HEK293 (cell line): ENCODE measurements at regions not wholly inside any gene's neighbourhood (a gene's known extent, or its start where the extent isn't known, plus 50 kb on each side); places are given as distances from the start of the nearest gene placed in this dataset.

Source experiments
- CTCF ChIA-PET: fragments of 350-600 bp; formaldehyde crosslinking; extraction: SDS; loops from one replicate; lab custom pipeline; 2021; ENCODE audit warnings: antibody characterized with exemption; lab: Yijun Ruan, JAX
- POLR2A ChIA-PET: fragments of 300-600 bp; formaldehyde crosslinking; extraction: SDS; loops from one replicate; lab custom pipeline; 2020; ENCODE audit warnings: antibody characterized with exemption, inconsistent platforms; lab: Yijun Ruan, JAX
- H3K27ac ChIP-seq: fragments of 200-500 bp; sonication (Bioruptor generic); 2 replicates; pipeline ENCODE4 v1.5.1; 2014; ENCODE audit warnings: low read depth, low read length, control low read depth, inconsistent platforms; ENCODE audit errors: extremely low read depth
- H3K36me3 ChIP-seq, 2 experiments: fragments of 200-500 bp in 1 of 2; sonication (Bioruptor generic) in 1 of 2; 1 replicate in 1 of 2; 2 replicates in 1 of 2; pipeline ENCODE4 v1.5.1; 2014 to 2017; ENCODE audit warnings: inconsistent platforms in 2 of 2, low read length in 2 of 2; ENCODE audit not compliant: control insufficient read depth in 2 of 2, insufficient read depth in 1 of 2
- H3K4me1 ChIP-seq: fragments of 200-500 bp; sonication (Bioruptor generic); 2 replicates; pipeline ENCODE4 v1.5.1; 2014; ENCODE audit warnings: mild to moderate bottlenecking, low read length, inconsistent platforms; ENCODE audit not compliant: control insufficient read depth, insufficient read depth
- H3K4me3 ChIP-seq: 2 replicates; pipeline ENCODE4 v1.5.1; 2011; ENCODE audit warnings: low read depth, mild to moderate bottlenecking, control low read depth, low read length, moderate library complexity
- H3K9me3 ChIP-seq: fragments of 200-500 bp; sonication (Bioruptor generic); 2 replicates; pipeline ENCODE4 v1.5.1; 2014; ENCODE audit warnings: low read depth, low read length, inconsistent platforms; ENCODE audit not compliant: control insufficient read depth, insufficient read depth
- GFI1B ChIP-seq: fragments of 450-650 bp; formaldehyde crosslinking; IDR thresholded peaks from 2 replicates; pipeline ENCODE4 v1.5.1; 2016; ENCODE audit warnings: missing biosample characterization, missing genetic modification characterization
- KLF8 ChIP-seq: fragments of 450-650 bp; formaldehyde crosslinking; IDR thresholded peaks from 2 replicates; pipeline ENCODE4 v1.5.1; 2016; ENCODE audit warnings: missing biosample characterization, missing genetic modification characterization
- MZF1 ChIP-seq: fragments of 450-650 bp; formaldehyde crosslinking; IDR thresholded peaks from 2 replicates; pipeline ENCODE4 v1.5.1; 2017; ENCODE audit warnings: missing biosample characterization, missing genetic modification characterization, borderline replicate concordance
- REPIN1 ChIP-seq: fragments of 450-650 bp; formaldehyde crosslinking; IDR thresholded peaks from 2 replicates; pipeline ENCODE4 v1.5.1; 2017; ENCODE audit warnings: missing biosample characterization, missing genetic modification characterization, low read depth
- SALL2 ChIP-seq: fragments of 450-650 bp; formaldehyde crosslinking; IDR thresholded peaks from 2 replicates; pipeline ENCODE4 v1.5.0; 2017; ENCODE audit warnings: missing biosample characterization, mild to moderate bottlenecking, missing genetic modification characterization, borderline replicate concordance
- ZBTB20 ChIP-seq: fragments of 450-650 bp; formaldehyde crosslinking; IDR thresholded peaks from 2 replicates; pipeline ENCODE4 v1.5.1; 2016; ENCODE audit warnings: missing biosample characterization, missing genetic modification characterization
- ZIC2 ChIP-seq: fragments of 450-650 bp; formaldehyde crosslinking; IDR thresholded peaks from 2 replicates; pipeline ENCODE4 v1.5.1; 2016; ENCODE audit warnings: missing biosample characterization, missing genetic modification characterization
- ZNF184 ChIP-seq: fragments of 450-650 bp; IDR thresholded peaks from 2 replicates; pipeline ENCODE4 v1.5.1; 2018; ENCODE audit warnings: missing biosample characterization, mild to moderate bottlenecking, missing genetic modification characterization
- ZNF274 ChIP-seq, 2 experiments: fragments of 200-500 bp in 1 of 2; fragments of 450-650 bp in 1 of 2; sonication (Bioruptor generic) in 1 of 2; formaldehyde crosslinking in 1 of 2; IDR thresholded peaks; 2 replicates each; pipeline versions ENCODE4 v1.5.1 to v1.6.1; 2014 to 2016; ENCODE audit warnings: borderline replicate concordance in 1 of 2, inconsistent platforms in 1 of 2, low read length in 1 of 2, missing biosample characterization in 1 of 2, missing genetic modification characterization in 1 of 2
- ZNF324 ChIP-seq: fragments of 450-650 bp; formaldehyde crosslinking; IDR thresholded peaks from 2 replicates; pipeline ENCODE4 v1.5.1; 2016; ENCODE audit warnings: missing biosample characterization, missing genetic modification characterization
- ZNF335 ChIP-seq: fragments of 450-650 bp; formaldehyde crosslinking; conservative IDR thresholded peaks from 2 replicates; pipeline ENCODE4 v1.5.1; 2016; ENCODE audit warnings: missing biosample characterization, missing genetic modification characterization
- ZNF558 ChIP-seq: fragments of 450-650 bp; formaldehyde crosslinking; IDR thresholded peaks from 2 replicates; pipeline ENCODE4 v1.5.1; 2016; ENCODE audit warnings: missing biosample characterization, missing genetic modification characterization
- ZNF747 ChIP-seq: fragments of 450-650 bp; formaldehyde crosslinking; IDR thresholded peaks from 2 replicates; pipeline ENCODE4 v1.5.1; 2016; ENCODE audit warnings: missing biosample characterization, missing genetic modification characterization
- ZXDB ChIP-seq: fragments of 450-650 bp; formaldehyde crosslinking; IDR thresholded peaks from 2 replicates; pipeline ENCODE4 v1.5.1; 2016; ENCODE audit warnings: missing biosample characterization, missing genetic modification characterization
- TF ChIP-seq, protein P1 (sequence below): fragments of 450-650 bp; formaldehyde crosslinking; IDR thresholded peaks from 2 replicates; pipeline ENCODE4 v1.5.1; 2016; ENCODE audit warnings: missing biosample characterization, missing genetic modification characterization
- TF ChIP-seq, protein P2 (sequence below): fragments of 450-650 bp; formaldehyde crosslinking; IDR thresholded peaks from 2 replicates; pipeline ENCODE4 v1.5.1; 2016; ENCODE audit warnings: missing biosample characterization, missing genetic modification characterization
- TF ChIP-seq, protein P3 (sequence below): fragments of 450-650 bp; IDR thresholded peaks from 2 replicates; pipeline ENCODE4 v1.5.1; 2018; ENCODE audit warnings: missing biosample characterization, mild to moderate bottlenecking, missing genetic modification characterization
- TF ChIP-seq, protein P4 (sequence below): fragments of 450-650 bp; formaldehyde crosslinking; IDR thresholded peaks from 2 replicates; pipeline ENCODE4 v1.5.1; 2017; ENCODE audit warnings: missing biosample characterization, missing genetic modification characterization
- TF ChIP-seq, protein P5 (sequence below): fragments of 450-650 bp; formaldehyde crosslinking; IDR thresholded peaks from 2 replicates; pipeline ENCODE4 v1.5.1; 2016; ENCODE audit warnings: missing biosample characterization, missing genetic modification characterization
- TF ChIP-seq, protein P6 (sequence below): fragments of 450-650 bp; formaldehyde crosslinking; IDR thresholded peaks from 2 replicates; pipeline ENCODE4 v1.5.1; 2016; ENCODE audit warnings: missing biosample characterization, missing genetic modification characterization
- TF ChIP-seq, protein P7 (sequence below): fragments of 450-650 bp; formaldehyde crosslinking; IDR thresholded peaks from 2 replicates; pipeline ENCODE4 v1.5.1; 2016; ENCODE audit warnings: missing biosample characterization, missing genetic modification characterization

DNA sequence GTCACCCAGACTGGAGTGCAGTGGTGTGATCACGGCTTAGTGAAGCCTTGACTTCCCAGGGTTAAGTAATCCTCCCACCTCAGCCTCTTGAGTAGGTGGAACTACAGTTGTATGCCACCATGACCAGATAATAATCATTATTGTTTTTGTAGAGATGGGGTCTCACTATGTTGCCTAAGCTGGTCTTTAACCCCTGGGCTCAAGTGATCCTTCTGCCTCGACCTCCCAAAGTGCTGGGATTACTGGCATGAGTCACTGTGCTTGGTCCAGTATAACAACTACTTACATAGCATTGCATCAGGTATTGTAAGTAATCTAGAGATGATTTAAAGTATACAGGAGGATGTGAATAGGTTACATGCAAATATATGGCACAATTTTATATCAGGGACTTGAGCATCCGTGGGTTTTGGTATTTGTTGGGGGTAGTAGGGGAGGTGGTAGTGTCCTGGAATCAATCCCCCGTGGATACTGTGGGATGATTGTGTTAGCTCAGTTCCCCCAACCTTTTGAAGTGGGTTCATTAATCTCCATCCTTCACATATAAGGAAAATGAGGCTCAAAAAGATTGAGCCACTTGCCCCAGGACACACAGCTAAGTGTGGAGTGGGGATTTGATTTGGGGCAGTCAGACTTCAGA, 61.4 kb upstream of the CNIH3 start (continued):
- TF ChIP-seq, protein P1, sequence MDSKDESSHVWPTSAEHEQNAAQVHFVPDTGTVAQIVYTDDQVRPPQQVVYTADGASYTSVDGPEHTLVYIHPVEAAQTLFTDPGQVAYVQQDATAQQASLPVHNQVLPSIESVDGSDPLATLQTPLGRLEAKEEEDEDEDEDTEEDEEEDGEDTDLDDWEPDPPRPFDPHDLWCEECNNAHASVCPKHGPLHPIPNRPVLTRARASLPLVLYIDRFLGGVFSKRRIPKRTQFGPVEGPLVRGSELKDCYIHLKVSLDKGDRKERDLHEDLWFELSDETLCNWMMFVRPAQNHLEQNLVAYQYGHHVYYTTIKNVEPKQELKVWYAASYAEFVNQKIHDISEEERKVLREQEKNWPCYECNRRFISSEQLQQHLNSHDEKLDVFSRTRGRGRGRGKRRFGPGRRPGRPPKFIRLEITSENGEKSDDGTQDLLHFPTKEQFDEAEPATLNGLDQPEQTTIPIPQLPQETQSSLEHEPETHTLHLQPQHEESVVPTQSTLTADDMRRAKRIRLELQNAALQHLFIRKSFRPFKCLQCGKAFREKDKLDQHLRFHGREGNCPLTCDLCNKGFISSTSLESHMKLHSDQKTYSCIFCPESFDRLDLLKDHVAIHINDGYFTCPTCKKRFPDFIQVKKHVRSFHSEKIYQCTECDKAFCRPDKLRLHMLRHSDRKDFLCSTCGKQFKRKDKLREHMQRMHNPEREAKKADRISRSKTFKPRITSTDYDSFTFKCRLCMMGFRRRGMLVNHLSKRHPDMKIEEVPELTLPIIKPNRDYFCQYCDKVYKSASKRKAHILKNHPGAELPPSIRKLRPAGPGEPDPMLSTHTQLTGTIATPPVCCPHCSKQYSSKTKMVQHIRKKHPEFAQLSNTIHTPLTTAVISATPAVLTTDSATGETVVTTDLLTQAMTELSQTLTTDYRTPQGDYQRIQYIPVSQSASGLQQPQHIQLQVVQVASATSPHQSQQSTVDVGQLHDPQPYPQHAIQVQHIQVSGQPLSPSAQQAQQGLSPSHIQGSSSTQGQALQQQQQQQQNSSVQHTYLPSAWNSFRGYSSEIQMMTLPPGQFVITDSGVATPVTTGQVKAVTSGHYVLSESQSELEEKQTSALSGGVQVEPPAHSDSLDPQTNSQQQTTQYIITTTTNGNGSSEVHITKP: peak; percentile 66
- TF ChIP-seq ZIC2 (tag by site-specific recombination) (peak; percentile 68), GFI1B (no peak), SALL2 (tag by site-specific recombination) (no peak), ZNF324 (peak; percentile 50; the same call in 1 of the 2 replicates), KLF8 (tag by site-specific recombination) (no peak), ZBTB20 (peak; percentile 3; the same call in 1 of the 2 replicates), MZF1 (tag by site-specific recombination) (peak; percentile 89), ZXDB (no peak)
- TF ChIP-seq, protein P2, sequence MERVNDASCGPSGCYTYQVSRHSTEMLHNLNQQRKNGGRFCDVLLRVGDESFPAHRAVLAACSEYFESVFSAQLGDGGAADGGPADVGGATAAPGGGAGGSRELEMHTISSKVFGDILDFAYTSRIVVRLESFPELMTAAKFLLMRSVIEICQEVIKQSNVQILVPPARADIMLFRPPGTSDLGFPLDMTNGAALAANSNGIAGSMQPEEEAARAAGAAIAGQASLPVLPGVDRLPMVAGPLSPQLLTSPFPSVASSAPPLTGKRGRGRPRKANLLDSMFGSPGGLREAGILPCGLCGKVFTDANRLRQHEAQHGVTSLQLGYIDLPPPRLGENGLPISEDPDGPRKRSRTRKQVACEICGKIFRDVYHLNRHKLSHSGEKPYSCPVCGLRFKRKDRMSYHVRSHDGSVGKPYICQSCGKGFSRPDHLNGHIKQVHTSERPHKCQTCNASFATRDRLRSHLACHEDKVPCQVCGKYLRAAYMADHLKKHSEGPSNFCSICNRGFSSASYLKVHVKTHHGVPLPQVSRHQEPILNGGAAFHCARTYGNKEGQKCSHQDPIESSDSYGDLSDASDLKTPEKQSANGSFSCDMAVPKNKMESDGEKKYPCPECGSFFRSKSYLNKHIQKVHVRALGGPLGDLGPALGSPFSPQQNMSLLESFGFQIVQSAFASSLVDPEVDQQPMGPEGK: 0 out of 2 replicates have a peak, but pooled peaks have one; percentile 39
- TF ChIP-seq, protein P3, sequence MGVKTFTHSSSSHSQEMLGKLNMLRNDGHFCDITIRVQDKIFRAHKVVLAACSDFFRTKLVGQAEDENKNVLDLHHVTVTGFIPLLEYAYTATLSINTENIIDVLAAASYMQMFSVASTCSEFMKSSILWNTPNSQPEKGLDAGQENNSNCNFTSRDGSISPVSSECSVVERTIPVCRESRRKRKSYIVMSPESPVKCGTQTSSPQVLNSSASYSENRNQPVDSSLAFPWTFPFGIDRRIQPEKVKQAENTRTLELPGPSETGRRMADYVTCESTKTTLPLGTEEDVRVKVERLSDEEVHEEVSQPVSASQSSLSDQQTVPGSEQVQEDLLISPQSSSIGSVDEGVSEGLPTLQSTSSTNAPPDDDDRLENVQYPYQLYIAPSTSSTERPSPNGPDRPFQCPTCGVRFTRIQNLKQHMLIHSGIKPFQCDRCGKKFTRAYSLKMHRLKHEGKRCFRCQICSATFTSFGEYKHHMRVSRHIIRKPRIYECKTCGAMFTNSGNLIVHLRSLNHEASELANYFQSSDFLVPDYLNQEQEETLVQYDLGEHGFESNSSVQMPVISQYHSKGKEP (tag by site-specific recombination): no peak
- TF ChIP-seq, protein P4, sequence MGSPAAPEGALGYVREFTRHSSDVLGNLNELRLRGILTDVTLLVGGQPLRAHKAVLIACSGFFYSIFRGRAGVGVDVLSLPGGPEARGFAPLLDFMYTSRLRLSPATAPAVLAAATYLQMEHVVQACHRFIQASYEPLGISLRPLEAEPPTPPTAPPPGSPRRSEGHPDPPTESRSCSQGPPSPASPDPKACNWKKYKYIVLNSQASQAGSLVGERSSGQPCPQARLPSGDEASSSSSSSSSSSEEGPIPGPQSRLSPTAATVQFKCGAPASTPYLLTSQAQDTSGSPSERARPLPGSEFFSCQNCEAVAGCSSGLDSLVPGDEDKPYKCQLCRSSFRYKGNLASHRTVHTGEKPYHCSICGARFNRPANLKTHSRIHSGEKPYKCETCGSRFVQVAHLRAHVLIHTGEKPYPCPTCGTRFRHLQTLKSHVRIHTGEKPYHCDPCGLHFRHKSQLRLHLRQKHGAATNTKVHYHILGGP: peak; percentile 83
- TF ChIP-seq, protein P5, sequence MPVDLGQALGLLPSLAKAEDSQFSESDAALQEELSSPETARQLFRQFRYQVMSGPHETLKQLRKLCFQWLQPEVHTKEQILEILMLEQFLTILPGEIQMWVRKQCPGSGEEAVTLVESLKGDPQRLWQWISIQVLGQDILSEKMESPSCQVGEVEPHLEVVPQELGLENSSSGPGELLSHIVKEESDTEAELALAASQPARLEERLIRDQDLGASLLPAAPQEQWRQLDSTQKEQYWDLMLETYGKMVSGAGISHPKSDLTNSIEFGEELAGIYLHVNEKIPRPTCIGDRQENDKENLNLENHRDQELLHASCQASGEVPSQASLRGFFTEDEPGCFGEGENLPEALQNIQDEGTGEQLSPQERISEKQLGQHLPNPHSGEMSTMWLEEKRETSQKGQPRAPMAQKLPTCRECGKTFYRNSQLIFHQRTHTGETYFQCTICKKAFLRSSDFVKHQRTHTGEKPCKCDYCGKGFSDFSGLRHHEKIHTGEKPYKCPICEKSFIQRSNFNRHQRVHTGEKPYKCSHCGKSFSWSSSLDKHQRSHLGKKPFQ (tag by site-specific recombination): 0 out of 2 replicates have a peak, but pooled peaks have one; percentile 32
- TF ChIP-seq, all 188 proteins: peak for 16

DNA sequence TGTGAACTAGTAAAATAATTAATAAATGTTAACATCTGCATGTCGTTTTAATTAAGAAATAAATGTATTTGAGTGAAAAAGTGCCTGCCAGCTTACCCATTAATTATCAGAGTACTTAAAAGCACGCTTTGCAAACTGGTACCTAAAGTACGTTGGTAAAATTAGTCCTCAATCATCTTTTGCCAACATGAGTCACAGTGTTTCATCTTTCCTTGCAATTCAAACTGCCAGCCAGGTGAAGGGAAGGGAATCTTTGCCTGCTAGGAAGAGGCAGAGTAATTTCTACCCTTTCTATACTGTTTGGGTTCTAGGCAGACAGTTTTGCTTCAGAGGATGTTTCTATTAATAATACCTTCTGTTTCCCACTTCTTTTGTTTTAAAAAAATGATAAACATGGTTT, 57.2 kb upstream of the CNIH3 start:
- no peaks in the 10 kb centered on the region for H3K36me3 ChIP-seq
- no peaks in the 10 kb centered on the region for H3K4me1 ChIP-seq
- CTCF ChIA-PET: no interaction called here
- H3K9me3 ChIP-seq: no peaks in the 10 kb centered on the region
- POLR2A ChIA-PET: no interaction called here
- no peak overlapping the region for H3K4me3 ChIP-seq
- no peak overlapping the region for H3K27ac ChIP-seq
- no peak for TF ChIP-seq ZNF558 (tag by site-specific recombination)
- TF ChIP-seq ZNF274 (IDR thresholded peaks at IDR 0.05; ENCODE audit: low read length): no peak
- no peak for TF ChIP-seq ZNF274 (tag by site-specific recombination; IDR thresholded peaks at IDR 0.05; ENCODE audit: borderline replicate concordance)
- TF ChIP-seq ZNF184 (tag by site-specific recombination): no peak
- TF ChIP-seq ZNF335 (tag by site-specific recombination): no peak
- TF ChIP-seq REPIN1 (tag by site-specific recombination): no peak
- no peak for TF ChIP-seq ZNF747 (tag by site-specific recombination)
- TF ChIP-seq, protein P6, sequence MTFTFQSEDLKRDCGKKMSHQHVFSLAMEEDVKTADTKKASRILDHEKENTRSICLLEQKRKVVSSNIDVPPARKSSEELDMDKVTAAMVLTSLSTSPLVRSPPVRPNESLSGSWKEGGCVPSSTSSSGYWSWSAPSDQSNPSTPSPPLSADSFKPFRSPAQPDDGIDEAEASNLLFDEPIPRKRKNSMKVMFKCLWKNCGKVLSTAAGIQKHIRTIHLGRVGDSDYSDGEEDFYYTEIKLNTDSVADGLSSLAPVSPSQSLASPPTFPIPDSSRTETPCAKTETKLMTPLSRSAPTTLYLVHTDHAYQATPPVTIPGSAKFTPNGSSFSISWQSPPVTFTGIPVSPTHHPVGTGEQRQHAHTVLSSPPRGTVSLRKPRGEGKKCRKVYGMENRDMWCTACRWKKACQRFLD (tag by site-specific recombination): no peak
- TF ChIP-seq, protein P7, sequence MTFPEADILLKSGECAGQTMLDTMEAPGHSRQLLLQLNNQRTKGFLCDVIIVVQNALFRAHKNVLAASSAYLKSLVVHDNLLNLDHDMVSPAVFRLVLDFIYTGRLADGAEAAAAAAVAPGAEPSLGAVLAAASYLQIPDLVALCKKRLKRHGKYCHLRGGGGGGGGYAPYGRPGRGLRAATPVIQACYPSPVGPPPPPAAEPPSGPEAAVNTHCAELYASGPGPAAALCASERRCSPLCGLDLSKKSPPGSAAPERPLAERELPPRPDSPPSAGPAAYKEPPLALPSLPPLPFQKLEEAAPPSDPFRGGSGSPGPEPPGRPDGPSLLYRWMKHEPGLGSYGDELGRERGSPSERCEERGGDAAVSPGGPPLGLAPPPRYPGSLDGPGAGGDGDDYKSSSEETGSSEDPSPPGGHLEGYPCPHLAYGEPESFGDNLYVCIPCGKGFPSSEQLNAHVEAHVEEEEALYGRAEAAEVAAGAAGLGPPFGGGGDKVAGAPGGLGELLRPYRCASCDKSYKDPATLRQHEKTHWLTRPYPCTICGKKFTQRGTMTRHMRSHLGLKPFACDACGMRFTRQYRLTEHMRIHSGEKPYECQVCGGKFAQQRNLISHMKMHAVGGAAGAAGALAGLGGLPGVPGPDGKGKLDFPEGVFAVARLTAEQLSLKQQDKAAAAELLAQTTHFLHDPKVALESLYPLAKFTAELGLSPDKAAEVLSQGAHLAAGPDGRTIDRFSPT (tag by site-specific recombination): no peak
